Panc1 (cell line): ENCODE measurements at regions not wholly inside any gene's neighbourhood (a gene's known extent, or its start where the extent isn't known, plus 50 kb on each side); places are given as distances from the start of the nearest gene placed in this dataset.

Experiments used
- ATAC-seq: fragments of 200-7000 bp; cut with Tn5 transposase; 2 replicates; pipeline ENCODE4 v1.9.1; 2020; ENCODE audit warnings: mild to moderate bottlenecking, moderate library complexity
- BruUV-seq: library from RNA; stranded (reverse); fragments of 400-500 nt; replicated peaks from 2 replicates; lab custom pipeline; 2021; lab: Mats Ljungman, UMichigan
- CTCF ChIA-PET: fragments of 300-600 bp; sonication (Branson Sonifier 250); formaldehyde crosslinking; loops from one replicate; lab custom pipeline; 2022; ENCODE audit warnings: antibody characterized with exemption; lab: Charles Lee
- POLR2A ChIA-PET: fragments of 300-600 bp; sonication (Branson Sonifier 250); formaldehyde crosslinking; loops from one replicate; lab custom pipeline; 2022; ENCODE audit warnings: antibody characterized with exemption; lab: Charles Lee
- DNase-seq: peaks from one replicate; pipeline ENCODE4 v3.0.0-alpha.2; 2010; ENCODE audit warnings: low read depth, low spot score
- H3K27ac ChIP-seq: 2 replicates; pipeline ENCODE4 v1.5.1; 2011; ENCODE audit warnings: mild to moderate bottlenecking, low read length, inconsistent platforms
- H3K27me3 ChIP-seq: fragments of 200-500 bp; sonication (Bioruptor generic); 2 replicates; pipeline ENCODE4 v1.6.0; 2014; ENCODE audit warnings: low read length, inconsistent platforms; ENCODE audit not compliant: control insufficient read depth, insufficient read depth
- H3K36me3 ChIP-seq: fragments of 200-500 bp; sonication (Bioruptor generic); 2 replicates; pipeline ENCODE4 v1.5.1; 2014; ENCODE audit warnings: inconsistent platforms, mild to moderate bottlenecking, low read length, moderate library complexity; ENCODE audit not compliant: control insufficient read depth, insufficient read depth
- H3K4me1 ChIP-seq: 2 replicates; pipeline ENCODE4 v1.5.1; 2011; ENCODE audit warnings: inconsistent platforms, mild to moderate bottlenecking, low read length, moderate library complexity; ENCODE audit not compliant: control insufficient read depth, insufficient read depth
- H3K4me3 ChIP-seq, 2 experiments: 2 replicates each; pipeline ENCODE4 v1.5.1; 2011 to 2012; ENCODE audit warnings: low read depth in 2 of 2, low read length in 2 of 2, mild to moderate bottlenecking in 2 of 2, inconsistent platforms in 1 of 2, moderate library complexity in 1 of 2
- H3K9me3 ChIP-seq: fragments of 200-500 bp; sonication (Bioruptor generic); 2 replicates; pipeline ENCODE4 v1.5.1; 2014; ENCODE audit warnings: low read depth, mild to moderate bottlenecking, inconsistent platforms, low read length, moderate library complexity; ENCODE audit not compliant: control insufficient read depth, insufficient read depth
- POLR2AphosphoS5 ChIP-seq: IDR thresholded peaks from 2 replicates; pipeline ENCODE4 v1.6.1; 2012; ENCODE audit warnings: mild to moderate bottlenecking, low read depth, low read length, moderate library complexity
- SIN3A ChIP-seq: IDR thresholded peaks from 2 replicates; pipeline ENCODE4 v1.6.1; 2012; ENCODE audit warnings: low read depth, mild to moderate bottlenecking, low read length, moderate library complexity, borderline replicate concordance; ENCODE audit not compliant: insufficient read depth
- TCF7L2 ChIP-seq: IDR thresholded peaks from 2 replicates; pipeline ENCODE4 v1.6.1; 2011; ENCODE audit warnings: mild to moderate bottlenecking, low read depth, low read length, inconsistent platforms
- in situ Hi-C: cut with HindIII; loops from 2 replicates; pipeline ENCODE4 v1.10.0; 2016; ENCODE audit warnings: low sequenced_read_pairs, low pct_unique_long_range_greater_than_20kb
- intact Hi-C: fragments of 100-400 bp; cut with micrococcal nuclease; formaldehyde crosslinking; loops from one replicate; pipeline ENCODE4 v1.10.0; 2022; ENCODE audit not compliant: unreplicated experiment
- TF ChIP-seq, protein P1 (sequence below), 2 experiments: IDR thresholded peaks; 2 replicates each; pipeline ENCODE4 v1.6.1; 2011 to 2012; ENCODE audit warnings: low read depth in 2 of 2, control low read depth in 1 of 2, low read length in 1 of 2, mild to moderate bottlenecking in 1 of 2, moderate library complexity in 1 of 2; ENCODE audit not compliant: insufficient read depth in 1 of 2
- TF ChIP-seq, protein P2 (sequence below): fragments of 450-650 bp; IDR thresholded peaks from 2 replicates; pipeline ENCODE4 v1.5.1; 2017; ENCODE audit warnings: mild to moderate bottlenecking

DNA sequence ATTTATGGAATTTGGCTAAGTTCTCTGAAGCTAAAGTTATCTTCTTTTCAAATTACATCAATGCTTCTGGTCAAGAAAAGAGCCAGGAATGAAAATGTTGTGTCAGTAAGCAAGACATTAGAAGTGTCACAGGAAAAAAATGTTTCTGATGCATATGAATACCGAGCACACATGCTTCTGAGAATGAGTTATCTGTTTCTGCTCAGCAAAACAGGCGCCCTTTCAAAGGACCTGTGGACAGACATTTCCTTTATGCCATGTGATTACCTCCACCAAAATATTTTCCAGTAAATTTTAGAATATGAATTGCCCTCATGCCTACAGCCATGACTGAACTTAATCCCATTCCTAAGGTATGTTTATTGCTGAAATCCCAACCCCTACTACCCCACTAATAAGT is 55.4 kb upstream of the RNF180 start:
- CTCF ChIA-PET, result no interaction called here

DNA sequence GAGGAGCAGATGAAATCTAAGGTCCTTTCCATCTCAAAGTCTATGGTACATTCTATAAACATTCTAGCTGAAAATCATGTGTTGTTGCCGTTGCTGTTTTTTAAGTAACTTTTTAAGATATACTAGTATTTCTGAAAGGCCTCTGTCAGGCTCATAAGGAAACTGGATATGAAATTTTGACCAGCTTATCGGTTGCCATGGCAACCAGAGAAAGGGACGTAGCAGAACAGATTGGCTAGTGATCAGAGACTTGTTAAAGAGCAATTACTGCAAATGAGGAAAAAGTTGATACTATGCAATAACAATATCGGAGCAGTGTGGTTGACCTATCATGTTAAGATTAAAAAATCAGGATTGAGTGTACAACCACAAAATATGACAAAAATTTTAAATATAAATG is 57.0 kb upstream of the RNF180 start:
- in situ Hi-C loops, result no loop called here
- intact Hi-C loops, result no loop called here
- H3K36me3 ChIP-seq, result no peaks in the 10 kb centered on the region
- ATAC-seq (no peak), DNase-seq (no peak)
- no TSS peak for BruUV-seq
- no peak overlapping the region for H3K27ac ChIP-seq
- no peaks in the 10 kb centered on the region for H3K9me3 ChIP-seq
- TF ChIP-seq SIN3A (no peak), TCF7L2 (no peak), POLR2AphosphoS5 (no peak)
- TF ChIP-seq, protein P1, sequence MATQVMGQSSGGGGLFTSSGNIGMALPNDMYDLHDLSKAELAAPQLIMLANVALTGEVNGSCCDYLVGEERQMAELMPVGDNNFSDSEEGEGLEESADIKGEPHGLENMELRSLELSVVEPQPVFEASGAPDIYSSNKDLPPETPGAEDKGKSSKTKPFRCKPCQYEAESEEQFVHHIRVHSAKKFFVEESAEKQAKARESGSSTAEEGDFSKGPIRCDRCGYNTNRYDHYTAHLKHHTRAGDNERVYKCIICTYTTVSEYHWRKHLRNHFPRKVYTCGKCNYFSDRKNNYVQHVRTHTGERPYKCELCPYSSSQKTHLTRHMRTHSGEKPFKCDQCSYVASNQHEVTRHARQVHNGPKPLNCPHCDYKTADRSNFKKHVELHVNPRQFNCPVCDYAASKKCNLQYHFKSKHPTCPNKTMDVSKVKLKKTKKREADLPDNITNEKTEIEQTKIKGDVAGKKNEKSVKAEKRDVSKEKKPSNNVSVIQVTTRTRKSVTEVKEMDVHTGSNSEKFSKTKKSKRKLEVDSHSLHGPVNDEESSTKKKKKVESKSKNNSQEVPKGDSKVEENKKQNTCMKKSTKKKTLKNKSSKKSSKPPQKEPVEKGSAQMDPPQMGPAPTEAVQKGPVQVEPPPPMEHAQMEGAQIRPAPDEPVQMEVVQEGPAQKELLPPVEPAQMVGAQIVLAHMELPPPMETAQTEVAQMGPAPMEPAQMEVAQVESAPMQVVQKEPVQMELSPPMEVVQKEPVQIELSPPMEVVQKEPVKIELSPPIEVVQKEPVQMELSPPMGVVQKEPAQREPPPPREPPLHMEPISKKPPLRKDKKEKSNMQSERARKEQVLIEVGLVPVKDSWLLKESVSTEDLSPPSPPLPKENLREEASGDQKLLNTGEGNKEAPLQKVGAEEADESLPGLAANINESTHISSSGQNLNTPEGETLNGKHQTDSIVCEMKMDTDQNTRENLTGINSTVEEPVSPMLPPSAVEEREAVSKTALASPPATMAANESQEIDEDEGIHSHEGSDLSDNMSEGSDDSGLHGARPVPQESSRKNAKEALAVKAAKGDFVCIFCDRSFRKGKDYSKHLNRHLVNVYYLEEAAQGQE (IDR thresholded peaks at IDR 0.05; ENCODE audit: insufficient read depth in 1 of 2, low read depth in 2 of 2, low read length in 1 of 2), result no peak
- TF ChIP-seq, protein P2, sequence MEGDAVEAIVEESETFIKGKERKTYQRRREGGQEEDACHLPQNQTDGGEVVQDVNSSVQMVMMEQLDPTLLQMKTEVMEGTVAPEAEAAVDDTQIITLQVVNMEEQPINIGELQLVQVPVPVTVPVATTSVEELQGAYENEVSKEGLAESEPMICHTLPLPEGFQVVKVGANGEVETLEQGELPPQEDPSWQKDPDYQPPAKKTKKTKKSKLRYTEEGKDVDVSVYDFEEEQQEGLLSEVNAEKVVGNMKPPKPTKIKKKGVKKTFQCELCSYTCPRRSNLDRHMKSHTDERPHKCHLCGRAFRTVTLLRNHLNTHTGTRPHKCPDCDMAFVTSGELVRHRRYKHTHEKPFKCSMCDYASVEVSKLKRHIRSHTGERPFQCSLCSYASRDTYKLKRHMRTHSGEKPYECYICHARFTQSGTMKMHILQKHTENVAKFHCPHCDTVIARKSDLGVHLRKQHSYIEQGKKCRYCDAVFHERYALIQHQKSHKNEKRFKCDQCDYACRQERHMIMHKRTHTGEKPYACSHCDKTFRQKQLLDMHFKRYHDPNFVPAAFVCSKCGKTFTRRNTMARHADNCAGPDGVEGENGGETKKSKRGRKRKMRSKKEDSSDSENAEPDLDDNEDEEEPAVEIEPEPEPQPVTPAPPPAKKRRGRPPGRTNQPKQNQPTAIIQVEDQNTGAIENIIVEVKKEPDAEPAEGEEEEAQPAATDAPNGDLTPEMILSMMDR, result no peak
- H3K4me3 ChIP-seq, result no peak overlapping the region
- CTCF ChIA-PET, result no interaction called here
- H3K4me1 ChIP-seq, result no peaks in the 10 kb centered on the region
- POLR2A ChIA-PET, result no interaction called here
- H3K27me3 ChIP-seq, result no peaks in the 10 kb centered on the region

More for the DNA sequence above, 55.4 kb upstream of the RNF180 start:
- intact Hi-C loops (no loop called here), in situ Hi-C loops (no loop called here)
- TF ChIP-seq, protein P1 (IDR thresholded peaks at IDR 0.05; ENCODE audit: insufficient read depth in 1 of 2, low read depth in 2 of 2, low read length in 1 of 2), result no peak
- no peak for TF ChIP-seq TCF7L2
- Histone ChIP-seq H3K9me3 (no peaks in the 10 kb centered on the region), H3K27me3 (no peaks in the 10 kb centered on the region), H3K36me3 (no peaks in the 10 kb centered on the region), H3K4me3 (no peak overlapping the region), H3K27ac (no peak overlapping the region), H3K4me1 (no peaks in the 10 kb centered on the region)
- no TSS peak for BruUV-seq
- DNase-seq, result no peak
- POLR2A ChIA-PET, result no interaction called here
- ATAC-seq, result no peak
